ENCODE measurements at regions not wholly inside any gene's neighbourhood (a gene's known extent, or its start where the extent isn't known, plus 50 kb on each side); places are given as distances from the start of the nearest gene placed in this dataset.

DNA sequence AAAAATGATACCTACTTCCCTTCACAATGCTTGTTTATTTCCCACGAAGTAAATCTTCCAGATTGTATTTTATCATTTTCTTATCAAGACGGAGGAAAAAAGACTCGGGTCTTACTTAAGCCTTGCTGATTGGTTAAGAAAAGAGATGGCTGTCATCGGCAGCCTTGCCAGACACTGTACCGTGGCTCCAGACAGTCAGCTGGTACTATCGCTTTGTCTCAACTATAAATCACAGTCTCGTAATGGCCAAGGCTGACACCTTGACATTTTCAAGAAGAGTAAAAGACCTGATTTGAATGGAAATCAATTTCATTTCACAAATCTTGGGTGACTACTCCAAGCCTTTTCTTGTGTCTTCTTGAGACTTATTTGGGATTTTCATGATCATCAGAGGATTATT lies 868.0 kb downstream of the USP25 start:
- no peak for TF ChIP-seq POLR2A (IDR thresholded peaks at IDR 0.05)
- TF ChIP-seq, protein P1, sequence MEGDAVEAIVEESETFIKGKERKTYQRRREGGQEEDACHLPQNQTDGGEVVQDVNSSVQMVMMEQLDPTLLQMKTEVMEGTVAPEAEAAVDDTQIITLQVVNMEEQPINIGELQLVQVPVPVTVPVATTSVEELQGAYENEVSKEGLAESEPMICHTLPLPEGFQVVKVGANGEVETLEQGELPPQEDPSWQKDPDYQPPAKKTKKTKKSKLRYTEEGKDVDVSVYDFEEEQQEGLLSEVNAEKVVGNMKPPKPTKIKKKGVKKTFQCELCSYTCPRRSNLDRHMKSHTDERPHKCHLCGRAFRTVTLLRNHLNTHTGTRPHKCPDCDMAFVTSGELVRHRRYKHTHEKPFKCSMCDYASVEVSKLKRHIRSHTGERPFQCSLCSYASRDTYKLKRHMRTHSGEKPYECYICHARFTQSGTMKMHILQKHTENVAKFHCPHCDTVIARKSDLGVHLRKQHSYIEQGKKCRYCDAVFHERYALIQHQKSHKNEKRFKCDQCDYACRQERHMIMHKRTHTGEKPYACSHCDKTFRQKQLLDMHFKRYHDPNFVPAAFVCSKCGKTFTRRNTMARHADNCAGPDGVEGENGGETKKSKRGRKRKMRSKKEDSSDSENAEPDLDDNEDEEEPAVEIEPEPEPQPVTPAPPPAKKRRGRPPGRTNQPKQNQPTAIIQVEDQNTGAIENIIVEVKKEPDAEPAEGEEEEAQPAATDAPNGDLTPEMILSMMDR (IDR thresholded peaks at IDR 0.05): no peak

Data from heart left ventricle (tissue), 13 donors.